Panc1 (cell line): ENCODE measurements at regions not wholly inside any gene's neighbourhood (a gene's known extent, or its start where the extent isn't known, plus 50 kb on each side); places are given as distances from the start of the nearest gene placed in this dataset.

Experiments used
- ATAC-seq: fragments of 200-7000 bp; cut with Tn5 transposase; 2 replicates; pipeline ENCODE4 v1.9.1; 2020; ENCODE audit warnings: mild to moderate bottlenecking, moderate library complexity
- BruUV-seq: library from RNA; stranded (reverse); fragments of 400-500 nt; replicated peaks from 2 replicates; lab custom pipeline; 2021; lab: Mats Ljungman, UMichigan
- CTCF ChIA-PET: fragments of 300-600 bp; sonication (Branson Sonifier 250); formaldehyde crosslinking; loops from one replicate; lab custom pipeline; 2022; ENCODE audit warnings: antibody characterized with exemption; lab: Charles Lee
- POLR2A ChIA-PET: fragments of 300-600 bp; sonication (Branson Sonifier 250); formaldehyde crosslinking; loops from one replicate; lab custom pipeline; 2022; ENCODE audit warnings: antibody characterized with exemption; lab: Charles Lee
- DNase-seq: peaks from one replicate; pipeline ENCODE4 v3.0.0-alpha.2; 2010; ENCODE audit warnings: low read depth, low spot score
- H3K27ac ChIP-seq: 2 replicates; pipeline ENCODE4 v1.5.1; 2011; ENCODE audit warnings: mild to moderate bottlenecking, low read length, inconsistent platforms
- H3K27me3 ChIP-seq: fragments of 200-500 bp; sonication (Bioruptor generic); 2 replicates; pipeline ENCODE4 v1.6.0; 2014; ENCODE audit warnings: low read length, inconsistent platforms; ENCODE audit not compliant: control insufficient read depth, insufficient read depth
- H3K36me3 ChIP-seq: fragments of 200-500 bp; sonication (Bioruptor generic); 2 replicates; pipeline ENCODE4 v1.5.1; 2014; ENCODE audit warnings: inconsistent platforms, mild to moderate bottlenecking, low read length, moderate library complexity; ENCODE audit not compliant: control insufficient read depth, insufficient read depth
- H3K4me1 ChIP-seq: 2 replicates; pipeline ENCODE4 v1.5.1; 2011; ENCODE audit warnings: inconsistent platforms, mild to moderate bottlenecking, low read length, moderate library complexity; ENCODE audit not compliant: control insufficient read depth, insufficient read depth
- H3K4me3 ChIP-seq, 2 experiments: 2 replicates each; pipeline ENCODE4 v1.5.1; 2011 to 2012; ENCODE audit warnings: low read depth in 2 of 2, low read length in 2 of 2, mild to moderate bottlenecking in 2 of 2, inconsistent platforms in 1 of 2, moderate library complexity in 1 of 2
- H3K9me3 ChIP-seq: fragments of 200-500 bp; sonication (Bioruptor generic); 2 replicates; pipeline ENCODE4 v1.5.1; 2014; ENCODE audit warnings: low read depth, mild to moderate bottlenecking, inconsistent platforms, low read length, moderate library complexity; ENCODE audit not compliant: control insufficient read depth, insufficient read depth
- CTCF ChIP-seq: fragments of 450-650 bp; IDR thresholded peaks from 2 replicates; pipeline ENCODE4 v1.5.1; 2017; ENCODE audit warnings: mild to moderate bottlenecking
- POLR2AphosphoS5 ChIP-seq: IDR thresholded peaks from 2 replicates; pipeline ENCODE4 v1.6.1; 2012; ENCODE audit warnings: mild to moderate bottlenecking, low read depth, low read length, moderate library complexity
- REST ChIP-seq, 2 experiments: IDR thresholded peaks; 2 replicates each; pipeline ENCODE4 v1.6.1; 2011 to 2012; ENCODE audit warnings: low read depth in 2 of 2, control low read depth in 1 of 2, low read length in 1 of 2, mild to moderate bottlenecking in 1 of 2, moderate library complexity in 1 of 2; ENCODE audit not compliant: insufficient read depth in 1 of 2
- SIN3A ChIP-seq: IDR thresholded peaks from 2 replicates; pipeline ENCODE4 v1.6.1; 2012; ENCODE audit warnings: low read depth, mild to moderate bottlenecking, low read length, moderate library complexity, borderline replicate concordance; ENCODE audit not compliant: insufficient read depth
- TCF7L2 ChIP-seq: IDR thresholded peaks from 2 replicates; pipeline ENCODE4 v1.6.1; 2011; ENCODE audit warnings: mild to moderate bottlenecking, low read depth, low read length, inconsistent platforms
- in situ Hi-C: cut with HindIII; loops from 2 replicates; pipeline ENCODE4 v1.10.0; 2016; ENCODE audit warnings: low sequenced_read_pairs, low pct_unique_long_range_greater_than_20kb
- intact Hi-C: fragments of 100-400 bp; cut with micrococcal nuclease; formaldehyde crosslinking; loops from one replicate; pipeline ENCODE4 v1.10.0; 2022; ENCODE audit not compliant: unreplicated experiment

GRCh38 chr7:125746510-125746909 lies 816.9 kb upstream of the POT1 start:
- no peak overlapping the region for H3K4me3 ChIP-seq
- no peaks in the 10 kb centered on the region for H3K27me3 ChIP-seq
- in situ Hi-C loops, result no loop called here
- ChIA-PET CTCF (no interaction called here), POLR2A (no interaction called here)
- H3K9me3 ChIP-seq, result peaks cover 3% of the 10 kb centered on the region; the same call in 1 of the 2 replicates
- no peak for ATAC-seq
- H3K27ac ChIP-seq, result no peak overlapping the region
- intact Hi-C loops, result no loop called here
- H3K36me3 ChIP-seq, result no peaks in the 10 kb centered on the region
- no peaks in the 10 kb centered on the region for H3K4me1 ChIP-seq
- DNase-seq, result no peak
- no TSS peak for BruUV-seq
- no peak for TF ChIP-seq SIN3A
- no peak for TF ChIP-seq POLR2AphosphoS5
- TF ChIP-seq REST (IDR thresholded peaks at IDR 0.05; ENCODE audit: insufficient read depth in 1 of 2, low read depth in 2 of 2, low read length in 1 of 2), result no peak
- TF ChIP-seq CTCF, result no peak
- no peak for TF ChIP-seq TCF7L2

- POLR2A ChIA-PET, result no interaction called here
- DNase-seq (no peak), ATAC-seq (no peak)
- Histone ChIP-seq H3K27ac (no peak overlapping the region), H3K4me1 (no peaks in the 10 kb centered on the region), H3K36me3 (no peaks in the 10 kb centered on the region), H3K27me3 (no peaks in the 10 kb centered on the region), H3K9me3 (no peaks in the 10 kb centered on the region), H3K4me3 (no peak overlapping the region)
- BruUV-seq, result no TSS peak
- in situ Hi-C loops, result no loop called here
- CTCF ChIA-PET, result no interaction called here
- TF ChIP-seq REST (IDR thresholded peaks at IDR 0.05; ENCODE audit: insufficient read depth in 1 of 2, low read depth in 2 of 2, low read length in 1 of 2) (no peak), TCF7L2 (no peak), SIN3A (no peak), CTCF (no peak), POLR2AphosphoS5 (no peak)
- intact Hi-C loops, result no loop called here
Measured at GRCh38 chr7:125727215-125727614, 797.6 kb upstream of the POT1 start.
